ENCODE measurements at regions not wholly inside any gene's neighbourhood (a gene's known extent, or its start where the extent isn't known, plus 50 kb on each side); places are given as distances from the start of the nearest gene placed in this dataset.

- TF ChIP-seq CTCF (IDR thresholded peaks at IDR 0.05), result no peak
- H3K27me3 ChIP-seq, result no peaks in the 10 kb centered on the region
- H3K9me3 ChIP-seq, result no peaks in the 10 kb centered on the region
Observed at GRCh38 chr2:145160855-145161254, 640.9 kb upstream of the ZEB2 start.

GRCh38 chr2:145159676-145160075, 639.8 kb upstream of the ZEB2 start:
- H3K27ac ChIP-seq, result no peak overlapping the region
- H3K36me3 ChIP-seq, result no peaks in the 10 kb centered on the region
- no peak for TF ChIP-seq CTCF (IDR thresholded peaks at IDR 0.05)
- peaks cover 3% of the 10 kb centered on the region in 2 experiments for H3K4me1 ChIP-seq (ENCODE audit: control insufficient read depth in 1 of 2, insufficient read depth in 1 of 2, low read depth in 1 of 2, low read length in 1 of 2)
- H3K4me3 ChIP-seq (ENCODE audit: low read depth in 1 of 2, low read length in 1 of 2), result no peak overlapping the region
- H3K27me3 ChIP-seq, result no peaks in the 10 kb centered on the region
- H3K9me3 ChIP-seq, result no peaks in the 10 kb centered on the region

More at GRCh38 chr2:145160855-145161254, 640.9 kb upstream of the ZEB2 start:
- Histone ChIP-seq H3K27ac (no peak overlapping the region), H3K4me3 (ENCODE audit: low read depth in 1 of 2, low read length in 1 of 2) (no peak overlapping the region), H3K4me1 (ENCODE audit: control insufficient read depth in 1 of 2, insufficient read depth in 1 of 2, low read depth in 1 of 2, low read length in 1 of 2) (peaks cover 3% of the 10 kb centered on the region in 2 experiments), H3K36me3 (no peaks in the 10 kb centered on the region)

GRCh38 chr2:145157741-145158591, 638.0 kb upstream of the ZEB2 start:
- Histone ChIP-seq H3K27me3 (no peaks in the 10 kb centered on the region), H3K4me1 (ENCODE audit: control insufficient read depth in 1 of 2, insufficient read depth in 1 of 2, low read depth in 1 of 2, low read length in 1 of 2) (peaks cover 3% of the 10 kb centered on the region in 2 experiments), H3K27ac (no peak overlapping the region), H3K4me3 (ENCODE audit: low read depth in 1 of 2, low read length in 1 of 2) (no peak overlapping the region), H3K9me3 (no peaks in the 10 kb centered on the region), H3K36me3 (no peaks in the 10 kb centered on the region)
- no peak for TF ChIP-seq CTCF (IDR thresholded peaks at IDR 0.05)

GRCh38 chr2:145157036-145157675, 637.2 kb upstream of the ZEB2 start:
- Histone ChIP-seq H3K27ac (no peak overlapping the region), H3K36me3 (no peaks in the 10 kb centered on the region), H3K9me3 (no peaks in the 10 kb centered on the region), H3K4me1 (ENCODE audit: control insufficient read depth in 1 of 2, insufficient read depth in 1 of 2, low read depth in 1 of 2, low read length in 1 of 2) (peaks cover 3% of the 10 kb centered on the region in 2 experiments), H3K4me3 (ENCODE audit: low read depth in 1 of 2, low read length in 1 of 2) (no peak overlapping the region), H3K27me3 (no peaks in the 10 kb centered on the region)
- no peak for TF ChIP-seq CTCF (IDR thresholded peaks at IDR 0.05)

- Histone ChIP-seq H3K27ac (no peak overlapping the region), H3K9me3 (no peaks in the 10 kb centered on the region), H3K27me3 (no peaks in the 10 kb centered on the region), H3K4me1 (ENCODE audit: control insufficient read depth in 1 of 2, insufficient read depth in 1 of 2, low read depth in 1 of 2, low read length in 1 of 2) (peaks cover 3% of the 10 kb centered on the region in 2 experiments), H3K4me3 (ENCODE audit: low read depth in 1 of 2, low read length in 1 of 2) (no peak overlapping the region), H3K36me3 (no peaks in the 10 kb centered on the region)
- TF ChIP-seq CTCF (IDR thresholded peaks at IDR 0.05), result no peak
Observed at GRCh38 chr2:145156199-145156598, 636.3 kb upstream of the ZEB2 start.

Measured in neutrophil (primary cell).